Mononuclear cell (primary cell): ENCODE measurements at regions not wholly inside any gene's neighbourhood (a gene's known extent, or its start where the extent isn't known, plus 50 kb on each side); places are given as distances from the start of the nearest gene placed in this dataset.
"Not testable (repeated sequence)": the region's sequence is repeated elsewhere in the genome, so short reads cannot be mapped to it uniquely, and the experiment has no call there.

Experiments used
- H3K27me3 ChIP-seq: 2 replicates; pipeline ENCODE4 v1.6.0; 2011; ENCODE audit warnings: low read length, control low read depth; ENCODE audit not compliant: insufficient read depth
- H3K4me1 ChIP-seq: 2 replicates; pipeline ENCODE4 v1.5.1; 2011; ENCODE audit warnings: mild to moderate bottlenecking, low read length, control low read depth; ENCODE audit not compliant: insufficient read depth
- H3K4me3 ChIP-seq: 2 replicates; pipeline ENCODE4 v1.5.1; 2011; ENCODE audit warnings: mild to moderate bottlenecking, low read length, moderate library complexity
- H3K9me3 ChIP-seq: 2 replicates; pipeline ENCODE4 v1.5.1; 2011; ENCODE audit warnings: low read depth, mild to moderate bottlenecking, control low read depth, low read length

DNA sequence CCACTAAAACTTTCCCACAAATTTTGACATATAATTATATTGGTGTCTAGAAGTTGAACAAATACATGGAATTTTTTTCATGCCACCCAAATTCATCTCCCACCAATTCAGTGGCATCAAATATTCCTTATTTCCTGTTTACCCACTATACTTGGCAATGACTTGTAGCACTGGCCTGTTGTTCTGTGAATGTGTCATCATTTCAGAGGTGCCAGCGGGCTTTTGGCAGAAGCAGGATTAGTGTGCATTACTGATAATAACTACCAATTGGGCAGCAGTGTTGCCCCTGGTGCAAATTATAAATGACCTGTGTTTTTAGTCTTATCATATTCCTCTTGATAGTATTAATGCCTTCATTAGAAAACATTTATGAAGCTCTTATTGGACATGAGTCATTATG is 121.3 kb downstream of the TFAP2B start:
- Histone ChIP-seq H3K4me1 (peaks cover 6% of the 10 kb centered on the region), H3K9me3 (no peaks in the 10 kb centered on the region), H3K27me3 (no peaks in the 10 kb centered on the region), H3K4me3 (no peak overlapping the region)

DNA sequence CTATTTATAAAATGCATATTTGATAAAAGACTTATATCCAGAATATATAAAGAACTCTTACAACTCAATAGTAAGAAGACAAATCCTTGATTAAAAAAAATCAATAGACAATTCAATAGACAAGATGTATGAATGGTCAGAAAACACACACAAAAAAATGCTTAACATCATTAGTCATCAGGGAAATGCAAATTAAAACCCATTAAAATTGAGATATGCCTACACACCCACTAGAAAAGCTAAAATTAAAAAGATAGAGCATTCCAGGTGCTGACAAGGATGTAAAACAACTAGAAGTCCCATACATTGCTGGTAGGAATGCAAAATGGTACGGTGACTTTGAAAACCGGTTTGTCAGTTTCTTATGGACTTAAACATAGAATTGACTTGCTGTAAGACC is 127.1 kb downstream of the TFAP2B start:
- H3K27me3 ChIP-seq: no peaks in the 10 kb centered on the region
- no peaks in the 10 kb centered on the region for H3K9me3 ChIP-seq
- no peaks in the 10 kb centered on the region for H3K4me1 ChIP-seq
- no peak overlapping the region for H3K4me3 ChIP-seq

DNA sequence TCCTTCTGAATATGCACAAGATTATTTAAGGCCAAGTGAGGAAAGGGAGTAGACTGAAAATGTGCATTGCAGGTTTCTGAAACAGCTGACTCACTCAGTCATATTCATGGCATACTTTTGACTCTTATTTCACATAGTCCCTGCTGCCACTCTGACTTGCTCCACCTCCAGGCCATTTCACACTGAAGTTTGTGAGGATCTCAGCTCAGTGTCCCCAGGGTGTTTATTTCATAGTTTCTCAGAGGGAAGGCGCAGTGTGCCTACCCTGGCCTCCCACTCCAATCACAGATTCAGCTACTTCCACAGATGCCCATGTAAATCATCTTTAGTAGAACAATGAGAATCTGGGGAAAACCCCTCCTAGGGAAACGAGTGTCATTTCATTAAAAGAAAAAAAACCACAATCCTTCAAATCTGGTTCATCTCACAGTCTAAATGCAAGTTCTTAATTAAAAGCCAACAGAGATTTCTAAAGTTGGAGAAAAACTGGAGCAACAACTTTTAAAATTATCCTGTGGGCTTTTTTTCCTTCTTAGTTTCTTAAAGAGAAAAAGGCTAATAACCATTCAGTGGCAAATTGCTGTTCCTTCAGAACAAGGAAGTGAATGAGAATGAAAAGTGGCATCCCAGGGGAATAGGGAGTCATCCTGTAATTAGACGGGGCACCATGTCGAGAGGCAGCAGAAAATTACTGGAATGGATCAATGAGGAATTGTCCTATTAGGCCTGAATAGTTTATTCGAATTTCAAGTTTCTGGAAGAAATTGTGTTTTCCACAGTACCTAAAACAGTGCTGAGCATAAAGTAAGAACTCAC is 133.6 kb downstream of the TFAP2B start:
- no peaks in the 10 kb centered on the region for H3K4me1 ChIP-seq
- no peaks in the 10 kb centered on the region for H3K27me3 ChIP-seq
- H3K4me3 ChIP-seq: no peak overlapping the region
- no peaks in the 10 kb centered on the region for H3K9me3 ChIP-seq

DNA sequence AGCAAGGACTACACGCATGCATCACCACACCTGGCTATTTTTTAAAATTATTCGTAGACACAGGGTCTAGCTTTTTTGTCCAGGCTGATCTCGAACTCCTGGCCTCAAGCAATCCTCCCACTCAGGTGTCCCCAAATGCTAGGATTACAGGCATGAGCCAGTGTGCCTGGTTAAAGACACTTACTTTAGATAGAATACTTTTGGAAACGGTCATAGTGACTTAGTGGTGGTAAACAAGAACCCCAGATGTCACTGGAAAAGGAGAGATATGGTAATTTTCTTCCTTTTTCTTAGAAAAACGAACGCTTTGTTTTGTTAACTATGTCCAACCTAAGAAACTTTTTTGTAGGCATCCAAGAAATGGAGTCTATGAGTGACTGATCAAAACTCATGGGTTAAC is 137.3 kb downstream of the TFAP2B start:
- no peaks in the 10 kb centered on the region for H3K9me3 ChIP-seq
- H3K27me3 ChIP-seq: no peaks in the 10 kb centered on the region
- H3K4me3 ChIP-seq: no peak overlapping the region
- no peaks in the 10 kb centered on the region for H3K4me1 ChIP-seq

DNA sequence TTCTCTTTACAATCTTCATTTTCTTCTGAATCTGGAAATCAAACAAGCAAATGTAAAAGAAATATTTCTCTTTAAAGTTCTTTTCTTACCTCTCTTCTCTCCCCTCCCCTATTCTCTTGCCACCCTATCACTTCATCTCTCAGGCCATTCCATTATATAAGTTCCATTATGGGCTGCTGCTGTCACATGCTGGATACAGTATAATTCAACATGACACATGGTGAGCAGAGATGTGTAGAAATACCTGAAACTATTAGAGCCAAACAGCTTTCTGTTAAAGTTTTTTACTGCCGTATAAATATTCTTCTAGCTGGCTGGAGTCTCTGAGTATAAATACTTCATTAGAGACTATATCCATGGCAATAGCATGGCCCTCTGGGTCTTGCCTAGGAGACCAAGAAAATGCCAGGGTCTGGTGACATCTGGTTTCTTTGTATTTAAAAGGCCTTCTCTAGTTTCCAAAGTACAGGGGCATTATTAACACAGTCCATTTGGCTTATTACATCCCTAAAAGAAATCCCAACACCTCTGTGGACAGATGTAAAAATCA is 139.6 kb downstream of the TFAP2B start:
- H3K27me3 ChIP-seq: no peaks in the 10 kb centered on the region
- no peaks in the 10 kb centered on the region for H3K9me3 ChIP-seq

DNA sequence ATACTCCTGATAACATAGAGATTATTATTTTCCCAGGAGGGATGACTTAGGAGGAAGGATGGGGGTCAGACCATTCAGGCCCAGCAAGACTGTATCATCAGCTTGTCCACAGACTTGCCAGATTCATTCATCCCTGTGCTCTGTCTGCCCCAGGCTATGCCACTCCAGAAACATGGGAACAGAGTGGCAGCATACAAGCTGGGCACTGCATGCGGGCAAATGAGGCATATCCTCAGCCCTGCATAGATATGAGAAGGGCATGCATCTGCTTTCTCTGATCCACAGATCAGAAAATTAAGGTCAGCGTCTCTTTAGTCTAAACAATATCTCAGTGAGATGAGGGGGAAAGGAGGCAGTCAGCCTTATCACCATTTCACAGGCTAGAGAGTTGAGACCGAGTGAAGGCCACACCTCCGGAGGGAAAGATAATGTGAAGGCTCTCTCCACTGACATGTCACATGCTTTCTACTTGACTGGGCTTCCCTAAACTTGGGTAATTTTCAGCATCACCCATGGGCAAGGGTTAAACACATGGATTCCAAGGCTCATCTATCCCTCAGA is 140.5 kb downstream of the TFAP2B start:
- Histone ChIP-seq H3K27me3 (no peaks in the 10 kb centered on the region), H3K9me3 (no peaks in the 10 kb centered on the region), H3K4me3 (no peak overlapping the region), H3K4me1 (peaks cover 12% of the 10 kb centered on the region)

More for the DNA sequence above, 139.6 kb downstream of the TFAP2B start:
- Histone ChIP-seq H3K4me3 (no peak overlapping the region), H3K4me1 (peaks cover 12% of the 10 kb centered on the region)

DNA sequence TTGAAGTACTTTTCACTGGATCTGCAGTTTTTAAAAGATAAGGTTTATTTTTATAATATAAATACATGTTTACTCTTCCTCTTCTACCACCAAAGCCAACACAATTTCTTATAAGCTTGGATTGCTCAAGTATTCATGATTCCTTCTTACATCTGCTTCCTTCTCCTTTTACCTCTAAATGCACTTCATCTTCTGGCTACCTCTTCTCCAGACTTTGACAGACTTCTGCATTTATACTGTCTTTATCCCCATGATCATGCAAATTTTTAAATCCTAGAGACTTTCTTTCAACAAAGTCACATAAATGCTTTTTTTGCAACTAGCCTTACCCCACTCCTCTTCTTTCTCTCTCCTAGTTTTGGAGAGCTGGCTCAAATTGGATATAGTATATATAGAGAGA is 142.9 kb downstream of the TFAP2B start:
- peaks cover 12% of the 10 kb centered on the region for H3K4me1 ChIP-seq
- H3K4me3 ChIP-seq: no peak overlapping the region
- no peaks in the 10 kb centered on the region for H3K27me3 ChIP-seq
- no peaks in the 10 kb centered on the region for H3K9me3 ChIP-seq

DNA sequence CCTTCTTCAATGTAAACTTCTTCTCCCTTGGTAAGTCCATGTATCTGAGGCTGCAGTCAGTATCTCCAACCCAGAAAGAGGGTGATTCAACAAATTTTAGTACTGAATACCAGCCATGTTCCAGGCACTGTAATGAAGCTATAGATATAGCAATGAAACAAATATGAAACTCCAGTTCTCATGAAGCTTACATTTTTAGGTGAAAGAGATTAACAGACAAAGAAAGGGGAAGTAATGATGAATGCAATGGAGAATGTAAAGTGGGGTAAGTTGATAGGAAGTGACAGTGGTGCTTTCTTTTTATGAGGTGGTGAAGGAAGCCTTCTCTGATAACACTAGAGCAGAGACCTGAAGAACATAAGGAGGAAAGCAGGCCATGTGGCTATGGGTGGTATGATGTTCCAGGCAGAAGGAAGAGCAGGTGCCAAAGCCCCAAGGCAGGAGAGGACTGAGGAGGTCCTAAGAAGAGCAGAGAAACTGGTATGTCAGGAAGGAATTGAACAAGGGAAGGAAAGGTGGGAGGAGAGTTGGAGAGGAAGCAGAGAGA is 143.6 kb downstream of the TFAP2B start:
- Histone ChIP-seq H3K4me1 (peaks cover 12% of the 10 kb centered on the region), H3K4me3 (no peak overlapping the region), H3K27me3 (no peaks in the 10 kb centered on the region), H3K9me3 (no peaks in the 10 kb centered on the region)

DNA sequence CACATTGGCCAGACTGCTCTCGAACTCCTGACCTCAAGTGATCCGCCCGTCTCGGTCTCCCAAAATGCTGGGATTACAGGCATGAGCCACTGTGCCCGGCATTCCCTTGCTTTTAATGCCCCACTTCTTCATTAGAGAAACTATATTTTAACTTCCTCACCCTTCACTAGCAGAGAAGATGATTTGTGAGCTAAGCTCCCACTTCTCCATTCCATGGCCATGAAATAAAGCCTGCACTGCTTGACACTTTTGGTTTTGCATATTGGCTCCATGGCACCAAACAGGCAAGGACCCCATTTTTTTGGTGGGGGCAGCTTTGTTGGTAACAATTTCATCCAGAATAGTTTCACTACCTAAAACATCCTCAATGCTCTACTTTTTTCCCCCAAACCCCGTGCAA is 145.3 kb downstream of the TFAP2B start:
- H3K9me3 ChIP-seq: no peaks in the 10 kb centered on the region
- H3K4me3 ChIP-seq: no peak overlapping the region
- peaks cover 12% of the 10 kb centered on the region for H3K4me1 ChIP-seq
- H3K27me3 ChIP-seq: no peaks in the 10 kb centered on the region

DNA sequence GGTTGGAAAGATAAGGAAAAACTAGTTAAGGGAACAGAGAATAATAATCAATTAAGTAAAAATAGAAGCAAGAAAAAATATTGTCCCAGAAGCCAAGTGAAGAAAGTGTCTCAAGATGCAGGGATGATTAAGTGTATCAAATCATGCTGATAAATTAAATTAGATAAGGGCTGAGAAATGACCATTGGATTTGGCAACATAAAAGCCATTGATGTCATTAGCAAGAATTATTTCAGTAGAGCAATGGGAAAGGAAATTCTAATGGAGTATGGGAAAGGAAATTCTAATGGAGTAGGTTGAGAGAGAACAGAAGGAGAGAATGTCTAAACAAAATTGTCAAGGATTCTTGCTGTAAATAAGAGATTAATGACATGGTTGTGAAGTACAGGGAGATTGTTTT is 146.8 kb downstream of the TFAP2B start:
- Histone ChIP-seq H3K4me1 (peaks cover 12% of the 10 kb centered on the region), H3K9me3 (no peaks in the 10 kb centered on the region), H3K27me3 (no peaks in the 10 kb centered on the region), H3K4me3 (no peak overlapping the region)

DNA sequence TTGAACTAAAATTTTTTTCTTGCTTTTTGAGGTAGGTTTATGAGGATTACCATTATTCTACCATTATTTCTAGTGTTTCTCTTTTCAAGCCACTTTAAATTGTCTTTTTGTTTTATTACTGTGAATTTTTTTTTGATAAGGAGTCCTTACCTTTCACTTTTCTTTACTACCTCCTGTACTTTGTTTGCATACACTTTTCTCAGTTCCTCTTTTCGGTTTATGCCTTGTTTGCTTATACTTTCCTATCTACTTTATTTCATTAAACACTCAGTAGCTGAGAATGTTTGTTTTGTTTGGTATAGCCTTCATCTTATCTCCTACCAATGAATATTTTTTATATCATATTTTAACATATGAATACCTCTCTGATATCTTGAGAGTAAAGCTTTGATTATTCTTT is 147.9 kb downstream of the TFAP2B start:
- no peaks in the 10 kb centered on the region for H3K9me3 ChIP-seq
- H3K4me1 ChIP-seq: peaks cover 12% of the 10 kb centered on the region
- H3K4me3 ChIP-seq: no peak overlapping the region
- H3K27me3 ChIP-seq: no peaks in the 10 kb centered on the region

DNA sequence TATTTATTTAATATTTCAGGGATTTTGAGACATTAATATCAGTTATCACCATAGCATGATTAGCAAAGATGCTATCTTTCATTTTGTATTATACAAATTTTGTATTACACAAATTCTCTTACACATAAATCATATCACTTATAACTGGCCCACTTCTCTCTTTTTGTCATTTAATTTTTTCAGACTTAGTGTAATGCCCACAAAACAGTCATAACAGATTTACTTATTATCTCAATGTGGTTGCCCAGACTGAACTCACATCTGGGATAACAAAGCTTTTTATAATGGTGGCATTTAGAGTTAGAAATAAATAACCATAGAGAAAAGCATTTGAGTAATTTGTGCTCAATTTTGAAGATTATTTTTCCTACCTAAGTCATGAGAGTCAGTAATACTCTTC is 148.3 kb downstream of the TFAP2B start:
- no peaks in the 10 kb centered on the region for H3K9me3 ChIP-seq
- H3K4me1 ChIP-seq: peaks cover 7% of the 10 kb centered on the region
- no peaks in the 10 kb centered on the region for H3K27me3 ChIP-seq
- H3K4me3 ChIP-seq: no peak overlapping the region

DNA sequence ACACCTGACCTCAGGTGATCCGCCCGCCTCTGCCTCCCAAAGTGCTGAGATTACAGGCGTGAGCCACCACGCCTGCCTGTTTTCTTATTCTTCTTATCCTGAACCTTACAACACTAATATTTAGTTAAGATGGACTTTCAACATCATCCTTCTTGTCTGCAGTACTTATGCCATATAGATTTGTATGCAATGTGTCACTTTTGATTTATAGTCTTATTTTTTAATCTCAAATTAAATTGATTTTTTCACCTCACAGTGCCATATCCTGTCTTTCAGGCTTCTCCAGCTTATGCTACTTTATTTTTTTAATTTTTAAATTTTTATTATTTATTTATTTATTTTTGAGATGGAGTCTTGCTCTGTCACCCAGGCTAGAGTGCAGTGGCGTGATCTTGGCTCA is 149.6 kb downstream of the TFAP2B start:
- H3K27me3 ChIP-seq, H3K4me3 ChIP-seq, H3K4me1 ChIP-seq, H3K9me3 ChIP-seq: not testable (repeated sequence)

DNA sequence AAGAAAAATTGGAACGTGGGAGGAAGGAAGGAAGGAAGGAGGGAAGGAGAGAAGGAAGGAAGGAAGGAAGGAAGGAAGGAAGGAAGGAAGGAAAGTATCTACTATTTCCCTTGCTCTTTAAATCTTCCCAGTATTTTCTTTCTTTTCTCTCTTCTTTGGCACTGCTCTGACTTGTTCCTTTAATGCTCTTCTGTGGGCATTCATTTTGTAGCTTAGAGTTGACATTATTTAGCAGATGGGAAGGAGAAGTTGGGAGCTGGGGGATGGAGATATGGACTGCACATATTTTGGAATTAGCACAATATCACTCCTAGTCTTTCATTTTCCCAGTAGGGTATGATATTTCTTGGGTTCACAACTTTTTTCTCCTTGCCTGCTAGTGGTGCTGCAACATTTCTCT is 152.2 kb downstream of the TFAP2B start:
- no peaks in the 10 kb centered on the region for H3K4me1 ChIP-seq
- H3K9me3 ChIP-seq: no peaks in the 10 kb centered on the region
- H3K27me3 ChIP-seq: no peaks in the 10 kb centered on the region
- no peak overlapping the region for H3K4me3 ChIP-seq

DNA sequence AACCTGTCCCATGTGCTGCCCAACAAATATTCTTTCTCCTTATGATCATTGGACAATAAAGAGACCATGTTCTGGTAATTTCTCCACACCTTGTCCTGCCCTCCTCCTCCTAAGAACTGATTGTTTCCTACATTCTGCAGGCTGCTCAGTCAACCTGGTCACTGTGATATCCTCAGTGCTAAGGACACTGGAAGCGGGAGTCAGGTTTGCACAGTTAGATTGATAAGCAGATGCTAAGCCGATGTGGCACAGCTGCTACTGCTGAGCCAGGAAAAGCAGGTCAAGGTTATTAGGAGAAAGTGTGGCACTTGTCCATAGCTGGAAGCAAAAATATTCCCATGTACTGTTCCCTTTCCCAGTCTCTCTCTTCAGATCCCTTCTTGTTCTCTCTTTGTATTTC is 154.8 kb downstream of the TFAP2B start:
- no peak overlapping the region for H3K4me3 ChIP-seq
- no peaks in the 10 kb centered on the region for H3K9me3 ChIP-seq
- H3K4me1 ChIP-seq: no peaks in the 10 kb centered on the region
- no peaks in the 10 kb centered on the region for H3K27me3 ChIP-seq

DNA sequence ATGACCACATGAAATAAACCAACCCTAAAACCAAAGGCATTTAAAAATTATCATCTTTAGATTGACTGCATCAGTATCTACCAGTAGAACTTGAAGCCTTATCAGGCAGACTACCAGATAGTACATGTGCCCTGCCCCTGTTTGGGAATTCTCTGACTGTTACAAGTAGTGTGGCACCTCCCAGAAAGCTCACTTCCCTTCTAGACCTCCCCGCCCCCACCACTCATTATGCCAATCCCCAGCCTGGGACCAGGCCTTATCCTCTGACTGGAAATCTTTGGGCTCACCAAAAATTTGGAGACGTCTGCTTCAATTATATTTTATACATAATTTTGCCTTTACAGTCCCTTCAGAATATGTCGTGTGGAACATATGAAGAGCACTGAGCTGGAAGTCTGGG is 155.6 kb downstream of the TFAP2B start:
- Histone ChIP-seq H3K4me3 (no peak overlapping the region), H3K27me3 (no peaks in the 10 kb centered on the region), H3K9me3 (no peaks in the 10 kb centered on the region), H3K4me1 (no peaks in the 10 kb centered on the region)
